T-cell (primary cell): ENCODE measurements at regions not wholly inside any gene's neighbourhood (a gene's known extent, or its start where the extent isn't known, plus 50 kb on each side); places are given as distances from the start of the nearest gene placed in this dataset.
"Not testable (repeated sequence)": the region's sequence is repeated elsewhere in the genome, so short reads cannot be mapped to it uniquely, and the experiment has no call there.

ENCODE experiments used
- ATAC-seq, 4 experiments: fragments of 200-7000 bp in 3 of 4; fragments of 150-1000 bp in 1 of 4; cut with Tn5 transposase; replicated peaks in 1 of 4; 1 replicate in 3 of 4; 2 replicates in 1 of 4; pipeline ENCODE4 v1.10.0; 2021; ENCODE audit warnings: moderate library complexity in 3 of 4, mild to moderate bottlenecking in 2 of 4, moderate number of reproducible peaks in 1 of 4
- CTCF ChIA-PET, 2 donors: fragments of 300-600 bp; sonication (Branson Sonifier 250); formaldehyde crosslinking; loops; one replicate each; lab custom pipeline; 2022; ENCODE audit warnings: antibody characterized with exemption in 2 of 2; lab: Charles Lee
- POLR2A ChIA-PET, 2 donors: fragments of 300-600 bp; sonication (Branson Sonifier 250); formaldehyde crosslinking; loops; one replicate each; lab custom pipeline; 2022; ENCODE audit warnings: antibody characterized with exemption in 2 of 2; lab: Charles Lee
- DNase-seq, 35 experiments: peaks; one replicate each; pipeline versions ENCODE4 v3.0.0 to v3.0.0-alpha.2; 2013 to 2023
- H3K27ac ChIP-seq: one replicate; pipeline ENCODE4 v1.5.1; 2013; ENCODE audit warnings: low read length
- H3K27me3 ChIP-seq, 2 experiments: replicated peaks in 1 of 2; 1 replicate in 1 of 2; 2 replicates in 1 of 2; pipeline versions ENCODE4 v1.6.1 to v1.7.0; 2013; ENCODE audit warnings: low read length in 1 of 2, mixed read lengths in 1 of 2; ENCODE audit not compliant: control insufficient read depth in 2 of 2, insufficient read depth in 2 of 2; ENCODE audit errors: extremely low read depth in 1 of 2
- H3K36me3 ChIP-seq, 2 donors: 1 replicate in 1 of 2; 2 replicates in 1 of 2; pipeline versions ENCODE4 v1.6.1 to v1.7.0; 2013; ENCODE audit warnings: low read length in 1 of 2; ENCODE audit not compliant: control insufficient read depth in 2 of 2, insufficient read depth in 1 of 2; ENCODE audit errors: extremely low read depth in 1 of 2
- H3K4me1 ChIP-seq, 2 experiments: 1 replicate in 1 of 2; 2 replicates in 1 of 2; pipeline versions ENCODE4 v1.6.1 to v1.7.0; 2013; ENCODE audit warnings: low read length in 2 of 2, mixed read lengths in 1 of 2; ENCODE audit not compliant: insufficient read depth in 2 of 2, control insufficient read depth in 1 of 2; ENCODE audit errors: extremely low read depth in 1 of 2
- H3K4me3 ChIP-seq, 2 donors: 1 replicate in 1 of 2; 2 replicates in 1 of 2; pipeline versions ENCODE4 v1.5.1 to v1.7.0; 2013; ENCODE audit warnings: mild to moderate bottlenecking in 2 of 2, low read length in 1 of 2, moderate library complexity in 1 of 2; ENCODE audit not compliant: control insufficient read depth in 1 of 2; ENCODE audit errors: extremely low read depth in 1 of 2
- H3K9me3 ChIP-seq: 2 replicates; pipeline ENCODE4 v1.7.0; 2013
- H3K27ac Mint-ChIP-seq, 2 donors: one replicate each; pipeline ENCODE4 v1.8.0; 2020 to 2021; ENCODE audit warnings: mild to moderate bottlenecking in 2 of 2, mixed read lengths in 2 of 2
- H3K27me3 Mint-ChIP-seq, 2 donors: one replicate each; pipeline ENCODE4 v1.8.0; 2021 to 2022; ENCODE audit warnings: mixed read lengths in 2 of 2
- H3K36me3 Mint-ChIP-seq: one replicate; pipeline ENCODE4 v1.8.0; 2021; ENCODE audit warnings: mixed read lengths
- H3K4me1 Mint-ChIP-seq, 3 donors: one replicate each; pipeline ENCODE4 v1.8.0; 2020 to 2022; ENCODE audit warnings: mixed read lengths in 3 of 3, mild to moderate bottlenecking in 1 of 3
- H3K4me3 Mint-ChIP-seq, 3 donors: one replicate each; pipeline ENCODE4 v1.8.0; 2020 to 2022; ENCODE audit warnings: mild to moderate bottlenecking in 3 of 3, mixed read lengths in 3 of 3, moderate library complexity in 3 of 3
- H3K9me3 Mint-ChIP-seq, 3 donors: one replicate each; pipeline ENCODE4 v1.8.0; 2020 to 2022; ENCODE audit warnings: mixed read lengths in 3 of 3
- WGBS: methylation state at CpG from one replicate; pipeline ENCODE4 v1.1.5; 2013; ENCODE audit warnings: missing lambda C conversion rate; ENCODE audit not compliant: insufficient coverage; 5-methylcytosine and 5-hydroxymethylcytosine counted together

GRCh38 chr6:14552891-14553290 lies 435.3 kb downstream of the CD83 start:
- no peaks in the 10 kb centered on the region for H3K9me3 ChIP-seq
- H3K36me3 ChIP-seq: no peaks in the 10 kb centered on the region
- no peaks in the 10 kb centered on the region for H3K27me3 Mint-ChIP-seq
- H3K36me3 Mint-ChIP-seq: no peaks in the 10 kb centered on the region
- H3K27ac ChIP-seq: no peak overlapping the region
- H3K27ac Mint-ChIP-seq: no peak overlapping the region
- no peak overlapping the region for H3K4me3 Mint-ChIP-seq
- H3K4me1 Mint-ChIP-seq: no peaks in the 10 kb centered on the region
- ChIA-PET POLR2A (no interaction called here), CTCF (no interaction called here)
- no peak overlapping the region for H3K4me3 ChIP-seq
- ATAC-seq (no peak), DNase-seq (no peak)
- no peaks in the 10 kb centered on the region for H3K9me3 Mint-ChIP-seq
- no peaks in the 10 kb centered on the region for H3K4me1 ChIP-seq
- no peaks in the 10 kb centered on the region for H3K27me3 ChIP-seq
- WGBS: 97% methylated on average over 3 of the region's 5 CpGs

GRCh38 chr6:14553515-14553914 lies 435.9 kb downstream of the CD83 start:
- POLR2A ChIA-PET: no interaction called here
- CTCF ChIA-PET: no interaction called here
- H3K4me1 Mint-ChIP-seq: no peaks in the 10 kb centered on the region
- Histone ChIP-seq H3K27me3 (no peaks in the 10 kb centered on the region), H3K4me3 (no peak overlapping the region), H3K4me1 (no peaks in the 10 kb centered on the region), H3K9me3 (no peaks in the 10 kb centered on the region), H3K27ac (no peak overlapping the region), H3K36me3 (no peaks in the 10 kb centered on the region)
- no peak for DNase-seq
- no peaks in the 10 kb centered on the region for H3K27me3 Mint-ChIP-seq
- 67% methylated on average over 2 of the region's 8 CpGs for WGBS
- H3K27ac Mint-ChIP-seq: no peak overlapping the region
- H3K9me3 Mint-ChIP-seq: no peaks in the 10 kb centered on the region
- H3K4me3 Mint-ChIP-seq: no peak overlapping the region
- ATAC-seq: no peak
- H3K36me3 Mint-ChIP-seq: no peaks in the 10 kb centered on the region

- DNase-seq: no peak
- Mint-ChIP-seq H3K9me3 (no peaks in the 10 kb centered on the region), H3K4me3 (no peak overlapping the region), H3K36me3 (no peaks in the 10 kb centered on the region), H3K27me3 (no peaks in the 10 kb centered on the region), H3K27ac (no peak overlapping the region), H3K4me1 (no peaks in the 10 kb centered on the region)
- Histone ChIP-seq H3K4me1 (no peaks in the 10 kb centered on the region), H3K27me3 (no peaks in the 10 kb centered on the region), H3K9me3 (no peaks in the 10 kb centered on the region), H3K36me3 (no peaks in the 10 kb centered on the region), H3K4me3 (no peak overlapping the region), H3K27ac (no peak overlapping the region)
- WGBS: 100% methylated on average over 3 of the region's 6 CpGs
- POLR2A ChIA-PET: no interaction called here
- CTCF ChIA-PET: no interaction called here
- no peak for ATAC-seq
These were observed 438.2 kb downstream of the CD83 start for GRCh38 chr6:14555804-14556203.

- no peak for DNase-seq
- H3K4me1 ChIP-seq: no peaks in the 10 kb centered on the region
- H3K4me3 ChIP-seq: no peak overlapping the region
- H3K36me3 ChIP-seq: no peaks in the 10 kb centered on the region
- H3K9me3 ChIP-seq: no peaks in the 10 kb centered on the region
- H3K27ac ChIP-seq: no peak overlapping the region
- peaks cover 0 to 2% of the 10 kb centered on the region in 2 experiments for H3K27me3 ChIP-seq
- H3K36me3 Mint-ChIP-seq: peaks cover 4% of the 10 kb centered on the region
- no peak overlapping the region for H3K4me3 Mint-ChIP-seq
- no peaks in the 10 kb centered on the region for H3K27me3 Mint-ChIP-seq
- H3K4me1 Mint-ChIP-seq: no peaks in the 10 kb centered on the region
- peaks cover 3 to 14% (median 5%) of the 10 kb centered on the region in 3 donors for H3K9me3 Mint-ChIP-seq
- H3K27ac Mint-ChIP-seq: no peak overlapping the region
- ChIA-PET POLR2A (no interaction called here), CTCF (no interaction called here)
- WGBS: 100% methylated on average over 1 of the region's 3 CpGs
- no peak for ATAC-seq
These were observed 442.4 kb downstream of the CD83 start for GRCh38 chr6:14559746-14560536.

GRCh38 chr6:14561563-14561962 lies 444.0 kb downstream of the CD83 start:
- H3K4me1 ChIP-seq, H3K27ac ChIP-seq, ATAC-seq, CTCF ChIA-PET, H3K36me3 ChIP-seq, H3K27ac Mint-ChIP-seq, H3K27me3 Mint-ChIP-seq, H3K4me3 Mint-ChIP-seq, DNase-seq, POLR2A ChIA-PET, H3K9me3 ChIP-seq, H3K4me1 Mint-ChIP-seq, H3K4me3 ChIP-seq, H3K36me3 Mint-ChIP-seq, H3K27me3 ChIP-seq: not testable (repeated sequence)
- peaks cover 3 to 14% (median 5%) of the 10 kb centered on the region in 3 donors for H3K9me3 Mint-ChIP-seq
- no CpG with 5 or more reads among the region's 3 CpGs for WGBS

- DNase-seq (no peak), ATAC-seq (no peak)
- ChIA-PET POLR2A (no interaction called here), CTCF (no interaction called here)
- Histone ChIP-seq H3K4me1 (no peaks in the 10 kb centered on the region), H3K36me3 (no peaks in the 10 kb centered on the region), H3K27ac (no peak overlapping the region), H3K4me3 (no peak overlapping the region), H3K9me3 (no peaks in the 10 kb centered on the region), H3K27me3 (peaks cover 0 to 5% of the 10 kb centered on the region in 2 experiments)
- Mint-ChIP-seq H3K36me3 (no peaks in the 10 kb centered on the region), H3K27me3 (no peaks in the 10 kb centered on the region), H3K4me1 (no peaks in the 10 kb centered on the region), H3K4me3 (no peak overlapping the region), H3K9me3 (peaks cover 0 to 10% (median 0%) of the 10 kb centered on the region in 3 donors), H3K27ac (no peak overlapping the region)
- no CpG with 5 or more reads among the region's 1 CpG for WGBS
These were observed 450.3 kb downstream of the CD83 start for GRCh38 chr6:14567842-14568241.
